NCI-H345 (cell line): ENCODE measurements at regions not wholly inside any gene's neighbourhood (a gene's known extent, or its start where the extent isn't known, plus 50 kb on each side); places are given as distances from the start of the nearest gene placed in this dataset.

Experiments used
- DNase-seq: peaks from one replicate; lab custom pipeline; 2025; lab: John Stamatoyannopoulos, UW

DNA sequence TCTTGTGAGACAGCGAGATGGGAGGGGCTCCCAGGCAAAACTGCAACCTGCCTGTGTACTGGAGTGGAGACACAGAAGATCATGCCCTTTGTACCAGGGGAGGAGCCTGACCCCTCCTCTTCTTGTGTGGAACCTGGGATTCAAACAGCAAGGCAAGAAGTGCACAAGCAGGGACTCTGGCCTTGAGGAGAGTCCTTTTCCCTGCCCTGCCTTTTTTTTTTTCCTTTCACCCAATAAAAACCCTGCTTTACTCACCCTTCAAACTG lies 251.8 kb upstream of the OPRM1 start:
- DNase-seq, result no peak

DNA sequence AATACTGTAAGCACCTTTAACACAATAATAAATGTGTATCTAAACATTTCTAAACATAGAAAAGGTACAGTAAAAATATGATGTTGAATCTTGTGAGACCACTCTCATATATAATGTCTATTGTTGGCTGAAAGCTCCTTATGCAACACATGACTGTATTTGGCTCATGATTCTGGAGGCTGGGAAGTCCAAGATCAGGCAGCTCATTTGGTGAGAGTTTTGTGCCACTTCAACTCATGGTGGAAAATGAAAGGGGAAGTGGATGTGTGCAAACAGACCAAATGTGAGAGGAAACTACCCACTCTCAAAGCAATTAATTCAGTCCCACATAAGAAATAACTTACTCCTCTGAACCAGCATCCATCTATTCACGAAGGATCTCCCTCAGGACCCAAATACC lies 257.7 kb upstream of the OPRM1 start:
- no peak for DNase-seq

GRCh38 chr6:153780011-153780410 lies 259.0 kb upstream of the OPRM1 start:
- DNase-seq, result no peak

- no peak for DNase-seq
These were observed 260.8 kb upstream of the OPRM1 start for GRCh38 chr6:153778216-153778615.

- no peak for DNase-seq
These were observed 267.5 kb upstream of the OPRM1 start for GRCh38 chr6:153771577-153771976.

DNA sequence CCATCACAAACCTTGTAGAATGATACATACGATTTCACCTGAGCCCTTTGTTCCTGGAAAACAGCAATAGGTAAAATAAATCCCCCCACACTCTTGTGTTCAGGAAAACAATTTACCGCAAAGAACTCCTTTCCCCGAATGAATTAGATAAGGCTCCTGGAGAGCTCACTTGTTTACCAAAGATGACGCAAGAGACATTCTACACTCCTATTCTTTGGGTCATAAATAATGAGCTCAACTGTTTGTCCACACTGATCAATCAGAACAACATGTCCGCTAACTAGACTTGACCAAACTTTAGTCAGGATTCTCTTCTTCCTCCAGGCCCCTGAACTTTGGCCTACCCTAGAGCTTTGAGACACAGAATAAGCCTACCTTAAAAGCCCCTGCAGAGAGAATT lies 271.9 kb upstream of the OPRM1 start:
- no peak for DNase-seq

GRCh38 chr6:153758516-153758915 lies 280.5 kb upstream of the OPRM1 start:
- DNase-seq, result no peak

DNA sequence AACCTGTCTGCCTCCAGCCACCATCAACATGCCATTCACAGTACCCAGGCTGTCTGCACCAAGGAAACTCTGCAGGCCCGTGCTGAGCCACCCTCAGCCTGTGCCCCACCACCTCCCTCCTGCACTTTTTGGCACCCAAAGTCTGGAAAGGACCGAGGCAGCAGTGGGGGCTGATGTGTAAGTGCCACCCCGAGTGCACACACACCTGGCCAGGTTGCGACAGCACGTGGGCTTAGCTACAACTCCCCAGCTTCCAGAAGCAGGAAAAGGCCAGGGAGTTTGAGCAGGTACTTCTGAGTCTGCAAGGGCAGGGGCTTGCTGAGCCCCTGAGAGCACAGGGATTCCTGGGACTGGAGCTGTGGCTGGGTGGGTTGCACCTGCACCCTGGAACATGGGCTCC lies 303.3 kb upstream of the OPRM1 start:
- no peak for DNase-seq

DNA sequence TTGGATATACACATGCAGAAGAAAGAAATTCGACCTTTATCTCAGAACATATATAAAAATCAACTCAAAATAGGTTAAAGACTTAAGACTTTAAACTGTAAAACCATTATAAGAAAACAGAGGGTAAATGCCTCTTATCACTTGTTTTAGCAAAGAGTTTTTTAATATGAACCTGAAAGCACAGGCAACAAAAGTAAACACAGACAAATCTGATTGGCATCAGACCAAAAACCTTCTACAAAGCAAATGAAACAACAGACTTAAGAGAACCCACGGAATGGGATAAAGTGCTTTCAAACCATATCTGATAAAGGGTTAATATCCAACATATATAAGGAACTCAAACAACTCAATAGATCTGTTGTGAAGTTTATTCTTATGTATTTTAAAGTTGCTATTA lies 309.9 kb upstream of the OPRM1 start:
- no peak for DNase-seq

DNA sequence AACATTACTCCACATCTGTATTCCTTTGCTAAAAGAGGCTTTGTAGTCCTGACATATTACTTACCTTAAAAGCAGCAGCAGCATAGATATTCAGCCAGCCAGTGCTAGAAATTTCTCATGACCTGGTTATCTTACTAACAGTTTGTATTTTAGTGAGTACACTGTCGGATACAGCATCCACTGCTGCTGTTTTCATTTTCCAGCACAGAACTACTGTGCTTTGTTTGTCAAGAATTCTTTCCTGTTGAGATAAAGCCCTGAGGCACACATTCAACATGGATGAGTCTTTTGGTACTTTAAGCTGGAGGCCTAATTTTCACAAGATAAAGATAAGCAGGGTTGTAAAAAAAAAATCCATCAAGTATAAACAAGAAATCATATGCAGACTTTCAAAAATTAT lies 311.2 kb upstream of the OPRM1 start:
- no peak for DNase-seq

- DNase-seq, result no peak
These were observed 313.6 kb upstream of the OPRM1 start for GRCh38 chr6:153725456-153725855.

GRCh38 chr6:153720732-153721131 lies 318.3 kb upstream of the OPRM1 start:
- DNase-seq, result no peak

DNA sequence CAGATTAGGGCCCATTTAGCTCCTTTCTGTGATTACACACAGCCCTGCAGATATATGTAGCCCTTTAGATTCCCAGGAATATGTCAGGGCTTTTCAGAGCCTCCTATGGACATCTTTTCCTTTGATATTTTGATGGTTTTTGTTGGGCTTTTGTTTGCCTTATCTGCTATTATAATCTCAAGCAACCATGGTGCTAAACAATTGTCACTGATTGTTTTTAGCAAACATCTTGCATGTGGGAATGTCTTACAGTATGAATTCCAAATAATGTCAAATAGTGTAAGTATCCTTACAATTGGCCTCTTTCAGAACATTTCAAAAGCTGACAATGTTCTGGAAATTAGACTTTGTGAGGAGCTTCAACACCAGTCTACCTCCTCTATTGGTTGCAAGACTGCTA lies 333.6 kb upstream of the OPRM1 start:
- DNase-seq, result no peak

- DNase-seq, result no peak
These were observed 336.4 kb upstream of the OPRM1 start for GRCh38 chr6:153702671-153703070.

GRCh38 chr6:153698637-153699036 lies 340.4 kb upstream of the OPRM1 start:
- no peak for DNase-seq

- no peak for DNase-seq
These were observed 341.0 kb upstream of the OPRM1 start for GRCh38 chr6:153698001-153698400.

DNA sequence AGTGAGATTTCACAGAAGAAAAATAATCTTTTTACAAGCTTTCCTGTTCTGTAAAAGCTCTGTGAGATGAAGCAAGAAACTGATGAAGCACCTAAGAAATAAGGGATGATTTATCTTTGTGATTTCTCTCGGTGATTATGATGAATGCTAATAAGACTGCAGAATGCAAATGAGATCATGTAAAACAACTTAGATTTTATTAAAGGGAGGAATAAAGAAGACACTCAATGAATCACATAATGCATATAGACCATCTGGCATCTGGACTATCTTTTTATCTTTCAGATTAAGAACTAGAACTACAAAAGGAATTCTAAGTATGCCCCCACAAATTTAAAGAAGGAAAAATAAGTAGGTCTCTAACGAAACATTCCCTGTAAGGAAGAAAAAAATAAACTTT lies 361.5 kb upstream of the OPRM1 start:
- DNase-seq, result no peak

DNA sequence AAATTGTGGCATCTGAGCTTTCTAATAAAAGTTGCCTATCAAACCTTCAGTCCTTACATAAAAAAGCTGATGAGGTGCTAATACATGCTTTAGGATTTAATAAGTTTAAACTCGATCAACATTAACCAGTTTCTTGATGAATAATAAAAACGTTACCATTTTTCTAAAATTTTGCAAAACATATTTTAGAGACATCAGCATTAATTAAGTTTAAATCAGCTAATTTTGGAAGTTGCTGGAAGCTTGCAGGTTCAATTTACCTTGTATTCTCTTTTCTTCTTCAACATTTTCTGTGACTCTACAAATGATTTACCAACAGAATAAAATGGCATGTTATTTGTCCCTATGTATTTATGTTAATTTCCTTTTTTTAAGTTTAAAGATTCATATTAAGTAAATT lies 365.3 kb upstream of the OPRM1 start:
- DNase-seq, result no peak

DNA sequence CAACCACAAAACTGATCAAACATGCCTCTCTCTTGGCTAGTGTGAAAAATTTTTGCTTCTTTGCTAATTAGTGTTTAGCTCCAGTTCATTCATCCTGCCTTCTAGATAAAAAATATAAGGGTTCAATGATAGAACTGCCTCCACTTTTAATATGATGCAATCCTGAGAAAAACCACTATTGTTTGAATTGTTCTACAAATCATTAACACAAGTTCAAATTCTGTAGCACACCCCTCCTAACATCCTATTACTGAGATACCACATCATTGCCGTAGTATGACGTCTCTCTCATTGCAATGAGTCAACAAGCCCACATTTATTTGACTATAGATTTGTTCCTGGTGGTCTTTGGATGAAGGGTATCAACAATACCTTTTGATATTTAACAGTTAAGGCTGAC lies 365.8 kb upstream of the OPRM1 start:
- DNase-seq, result no peak

DNA sequence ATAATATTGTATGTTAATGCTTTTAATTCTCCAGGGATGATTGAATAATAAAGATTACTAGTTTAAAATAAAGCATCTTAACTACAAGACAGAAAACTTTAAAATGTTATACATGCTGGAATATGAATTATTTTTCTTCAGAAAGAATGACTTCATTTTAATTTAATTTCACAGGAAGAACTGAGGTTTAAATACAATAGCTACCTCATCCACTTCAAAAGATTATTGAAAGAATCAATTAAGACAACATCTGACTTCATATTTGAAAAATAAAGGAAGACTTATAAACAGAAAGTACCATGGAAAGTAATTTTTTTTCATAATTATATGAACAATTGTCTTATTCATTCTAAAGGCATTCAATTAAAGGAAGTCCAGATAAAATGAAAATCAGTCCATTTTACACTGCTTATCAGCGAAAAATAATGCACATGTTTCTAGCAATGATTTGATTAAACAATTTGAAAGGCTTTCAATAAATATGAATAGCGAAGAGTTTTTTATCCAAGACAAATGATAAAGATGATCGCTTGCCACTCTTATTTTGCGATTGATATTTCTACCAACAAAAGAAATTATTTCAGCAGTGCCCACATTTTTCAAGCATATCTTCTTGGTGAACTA lies 368.5 kb upstream of the OPRM1 start:
- DNase-seq, result no peak

DNA sequence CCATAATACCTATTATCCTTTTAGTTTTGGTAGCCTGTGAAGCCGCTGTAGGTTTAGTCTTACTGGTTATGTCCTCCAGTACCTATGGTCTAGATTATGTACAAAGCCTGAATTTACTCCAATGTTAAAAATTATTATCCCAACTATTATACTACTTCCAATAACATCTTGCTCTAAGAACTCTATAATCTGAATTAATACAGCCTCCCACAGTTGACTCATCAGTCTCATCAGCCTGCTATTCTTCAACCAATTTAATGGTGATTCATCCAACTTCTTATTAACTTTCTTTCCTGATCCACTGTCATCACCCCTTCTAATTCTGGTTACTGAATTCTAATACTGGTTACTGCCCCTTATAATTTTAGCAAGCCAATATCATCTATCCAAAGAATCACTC lies 370.3 kb upstream of the OPRM1 start:
- no peak for DNase-seq

DNA sequence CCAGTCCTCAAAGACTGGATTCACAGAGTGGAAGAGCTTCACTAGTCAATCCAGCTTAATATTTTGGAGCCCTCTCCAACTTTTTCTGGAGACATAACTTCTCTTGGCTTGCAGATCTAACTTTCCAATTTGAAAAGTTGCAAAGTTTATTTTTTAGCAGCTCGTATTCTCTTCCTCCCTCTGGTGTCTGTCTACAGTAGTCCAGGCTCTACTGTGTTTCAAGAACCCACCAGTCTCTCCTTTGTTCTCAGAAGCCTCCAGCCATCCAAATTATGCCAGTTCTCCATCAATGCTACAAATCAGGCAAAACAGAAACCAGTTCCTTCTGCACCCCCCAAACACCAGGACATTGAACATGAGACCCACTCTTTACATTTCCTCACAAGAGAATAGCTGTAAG lies 376.1 kb upstream of the OPRM1 start:
- DNase-seq, result no peak

DNA sequence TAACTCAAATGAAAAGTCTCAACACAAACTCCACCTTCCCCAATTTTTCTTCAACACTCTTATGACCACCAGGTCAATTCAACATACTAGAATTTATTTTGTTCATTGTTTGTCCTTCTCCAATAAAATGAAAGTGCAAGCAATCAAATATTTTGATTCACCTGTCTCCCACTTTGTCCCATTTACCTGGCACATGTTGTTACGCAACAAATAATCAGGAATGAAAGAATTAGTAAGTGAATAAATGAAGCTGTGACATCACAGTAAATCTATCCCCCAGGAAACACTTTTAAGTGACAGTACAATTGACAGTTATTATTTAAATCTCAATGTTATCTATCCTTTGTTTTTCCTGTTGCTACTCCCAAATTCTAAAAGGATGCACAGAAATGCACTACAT lies 393.7 kb upstream of the OPRM1 start:
- DNase-seq, result no peak

- no peak for DNase-seq
These were observed 395.0 kb upstream of the OPRM1 start for GRCh38 chr6:153644000-153644399.

- no peak for DNase-seq
These were observed 404.6 kb upstream of the OPRM1 start for GRCh38 chr6:153634416-153634815.
